HCEC 1CT (cell line): ENCODE measurements at regions not wholly inside any gene's neighbourhood (a gene's known extent, or its start where the extent isn't known, plus 50 kb on each side); places are given as distances from the start of the nearest gene placed in this dataset.
A peak's percentile ranks its signal among the peaks of the same experiment; 100 is the strongest.
"Not testable (repeated sequence)": the region's sequence is repeated elsewhere in the genome, so short reads cannot be mapped to it uniquely, and the experiment has no call there.

Source experiments
- DNase-seq: peaks from one replicate; pipeline ENCODE4 v3.0.0-alpha.2; 2017

DNA sequence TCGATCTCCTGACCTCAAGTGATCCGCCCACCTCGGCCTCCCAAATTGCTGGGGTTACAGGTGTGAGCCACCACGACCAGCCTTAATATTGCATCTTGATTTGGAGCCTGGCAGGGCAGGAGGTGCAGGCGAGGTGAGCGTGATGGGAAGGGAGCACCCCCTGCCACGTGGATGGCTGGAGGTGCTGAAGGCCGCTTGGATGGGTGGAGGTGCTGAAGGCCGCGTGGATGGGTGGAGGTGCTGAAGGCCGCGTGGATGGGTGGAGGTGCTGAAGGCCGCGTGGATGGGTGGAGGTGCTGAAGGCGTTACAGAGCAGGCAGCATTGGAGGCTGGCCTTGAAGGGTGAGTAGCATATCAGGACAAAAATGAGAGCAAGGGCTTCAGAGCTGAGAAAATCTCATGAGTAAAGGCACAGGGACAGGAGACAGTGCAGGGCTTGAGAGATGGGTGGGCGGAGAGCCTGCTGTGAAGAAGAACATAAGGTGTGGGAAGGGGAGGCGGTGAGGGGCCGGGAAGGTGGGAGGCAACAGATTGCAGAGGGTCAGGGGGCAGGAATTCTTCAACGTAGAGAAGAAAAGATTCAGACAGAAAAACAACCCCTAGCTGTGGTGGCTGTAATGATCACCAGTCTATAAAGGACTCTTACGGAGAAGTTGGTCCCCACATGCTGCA lies 101.7 kb upstream of the SEC14L1 start:
- DNase-seq: no peak

DNA sequence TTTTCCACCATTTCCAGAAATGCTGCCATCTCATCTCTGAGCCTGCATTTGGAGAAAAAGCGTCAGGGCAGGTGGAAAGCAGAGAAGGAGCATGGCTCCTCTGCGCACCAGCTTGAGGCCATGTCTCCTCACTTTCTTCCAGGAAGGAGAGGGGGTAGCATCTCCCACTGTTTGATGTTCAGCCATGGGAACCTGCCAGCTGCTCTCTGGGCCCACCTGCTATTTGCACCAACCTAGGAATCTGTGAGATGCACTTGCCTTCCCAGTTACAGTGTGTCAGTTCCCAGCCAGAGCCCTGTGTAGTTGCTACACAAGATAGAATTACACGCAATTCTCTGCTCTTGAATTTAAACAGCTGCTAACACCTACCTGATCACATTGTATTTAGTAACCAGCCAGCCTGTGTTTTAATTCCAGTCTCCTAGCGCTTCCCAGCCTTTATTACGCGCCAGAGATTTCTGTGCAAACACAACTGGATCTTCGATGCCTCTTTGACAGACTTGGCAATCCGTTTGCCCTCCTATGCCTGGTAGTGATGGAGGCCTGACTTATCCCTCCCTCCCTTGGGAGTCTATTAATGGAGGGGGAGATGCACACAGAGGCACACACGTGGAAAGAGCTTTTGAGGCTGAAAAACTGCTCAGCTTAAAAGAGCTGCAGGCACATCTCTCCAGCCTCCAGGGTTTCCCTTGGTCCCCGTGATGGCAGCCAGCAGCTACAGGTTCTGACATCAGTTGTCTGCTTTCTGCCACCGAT lies 98.1 kb upstream of the SEC14L1 start:
- no peak for DNase-seq

DNA sequence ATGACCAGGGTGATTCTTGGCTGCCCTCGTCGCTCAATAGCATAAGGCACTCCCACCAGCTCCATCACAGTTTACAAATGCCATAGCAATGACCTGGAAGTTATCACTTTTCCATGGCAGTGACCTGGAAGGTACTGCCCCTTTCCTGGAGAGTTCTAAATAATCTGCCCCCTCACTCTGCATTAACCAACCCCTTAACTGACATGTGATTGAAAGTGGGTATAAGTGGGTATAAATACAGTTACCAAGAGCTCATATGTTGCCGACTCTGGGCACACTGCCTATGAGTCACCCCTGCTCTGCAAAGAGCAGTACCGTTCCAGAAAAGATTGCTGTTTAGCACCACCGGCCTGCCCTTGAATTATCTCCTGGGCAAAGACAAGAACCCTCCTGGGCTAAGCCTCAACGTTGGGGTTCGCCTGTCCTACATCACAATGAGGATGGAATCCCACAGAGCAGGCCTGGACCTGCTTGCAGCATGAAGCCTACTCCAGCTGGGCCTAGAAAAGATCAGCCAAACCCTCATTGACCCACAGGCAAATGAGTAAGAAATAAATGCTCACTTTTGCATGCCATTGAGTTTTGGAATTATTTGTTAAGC lies 95.2 kb upstream of the SEC14L1 start:
- peak; percentile 35 for DNase-seq

- no peak for DNase-seq
These were observed 91.3 kb upstream of the SEC14L1 start for GRCh38 chr17:77049440-77049839.

GRCh38 chr17:77050901-77051300 lies 89.9 kb upstream of the SEC14L1 start:
- not testable (repeated sequence) for DNase-seq

DNA sequence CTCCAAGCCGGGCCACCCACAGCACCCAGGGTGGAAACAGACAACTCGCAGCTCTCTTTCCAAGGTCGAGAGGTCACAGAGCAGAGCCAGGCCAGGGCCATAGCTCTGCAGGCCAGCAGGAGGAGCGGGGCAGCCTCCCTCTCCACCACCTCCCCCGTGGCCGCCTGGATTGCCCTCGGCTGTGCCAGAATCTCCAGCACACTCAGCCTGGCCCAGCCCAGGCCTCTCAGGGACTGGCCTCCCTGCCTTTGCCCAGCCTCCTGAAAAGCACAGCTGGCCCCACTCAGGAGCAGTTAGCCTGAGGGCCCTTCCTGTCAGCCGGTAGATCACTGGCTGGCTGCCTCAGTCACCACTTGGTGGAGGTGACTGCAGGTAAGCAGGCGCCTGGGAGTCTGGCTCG lies 85.8 kb upstream of the SEC14L1 start:
- DNase-seq: no peak

GRCh38 chr17:77055453-77055852 lies 85.3 kb upstream of the SEC14L1 start:
- DNase-seq: no peak

DNA sequence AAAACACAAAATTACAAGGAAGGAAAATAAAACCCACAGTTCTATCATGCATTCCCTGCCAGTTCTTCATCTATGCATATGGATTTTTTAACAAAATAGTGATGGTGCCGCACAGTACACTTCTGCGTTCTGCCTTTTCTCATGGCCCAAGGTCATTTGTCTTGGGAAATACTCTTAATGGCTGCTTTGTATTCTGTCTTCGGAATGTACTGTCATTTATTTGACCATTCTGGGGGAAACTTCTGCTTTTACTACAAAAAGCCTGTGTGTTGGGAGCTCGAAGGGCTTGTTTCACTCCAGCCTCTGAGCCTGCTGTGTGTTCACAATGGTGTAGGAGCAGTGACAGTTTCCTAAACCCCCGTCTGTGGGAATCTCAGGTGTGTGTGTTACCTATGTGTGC lies 82.8 kb upstream of the SEC14L1 start:
- DNase-seq: no peak

- no peak for DNase-seq
These were observed 79.1 kb upstream of the SEC14L1 start for GRCh38 chr17:77061669-77062068.

GRCh38 chr17:77064598-77064997 lies 76.2 kb upstream of the SEC14L1 start:
- DNase-seq: no peak

- no peak for DNase-seq
These were observed 74.6 kb upstream of the SEC14L1 start for GRCh38 chr17:77066165-77066564.

DNA sequence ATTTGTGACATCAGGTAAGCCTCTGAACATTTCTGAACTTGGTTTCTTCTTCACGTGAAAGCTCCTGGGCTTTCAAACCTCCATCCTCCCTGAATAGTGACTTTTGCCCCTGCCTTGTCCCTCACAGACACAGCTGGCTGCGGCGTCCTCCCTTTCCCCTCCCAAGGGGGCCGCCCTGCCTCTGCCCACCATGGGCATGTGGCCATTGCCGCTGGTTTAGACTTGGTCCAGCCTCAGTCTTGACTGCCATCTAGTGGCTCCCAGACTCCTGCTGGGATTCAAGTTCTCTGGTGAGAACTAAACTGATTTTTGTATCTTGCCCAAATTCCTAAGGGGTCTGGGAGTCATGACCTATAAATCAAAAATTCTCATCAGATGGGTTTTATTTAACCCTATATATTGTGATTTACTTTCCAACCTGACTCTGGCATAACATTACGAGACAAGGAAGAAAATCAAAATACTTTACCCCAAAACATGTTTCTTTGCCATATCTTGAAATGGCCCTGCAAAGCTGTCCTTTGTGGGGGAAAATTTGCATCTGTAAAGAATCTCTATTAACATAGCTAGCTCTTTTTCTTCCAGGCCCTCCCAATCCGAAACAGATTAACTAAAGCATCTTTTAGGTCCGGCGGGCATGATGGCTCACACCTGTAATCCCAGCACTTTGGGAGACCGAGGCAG lies 73.9 kb upstream of the SEC14L1 start:
- peak; percentile 45 for DNase-seq

DNA sequence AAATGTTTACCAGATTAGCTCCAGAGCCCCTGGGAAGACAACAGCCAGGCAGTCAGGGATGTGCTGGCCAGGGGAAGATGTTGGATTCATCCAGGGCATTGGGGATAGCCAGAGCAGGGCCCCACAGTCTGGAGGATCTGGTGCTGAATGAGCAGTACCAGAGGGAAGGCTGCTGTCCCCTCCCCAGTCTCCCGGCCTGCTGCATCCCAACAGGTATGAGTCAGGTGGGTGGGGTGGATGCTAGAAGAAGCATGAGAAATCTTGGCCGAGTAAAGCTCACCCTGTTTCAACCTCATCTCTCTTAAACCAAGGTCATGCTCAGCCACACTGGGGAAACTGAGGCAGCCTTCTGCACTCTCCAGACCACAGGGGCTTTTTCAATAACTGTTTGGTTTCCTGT lies 71.9 kb upstream of the SEC14L1 start:
- DNase-seq: no peak

GRCh38 chr17:77070888-77071279 lies 69.9 kb upstream of the SEC14L1 start:
- DNase-seq: no peak

- no peak for DNase-seq
These were observed 68.8 kb upstream of the SEC14L1 start for GRCh38 chr17:77071925-77072490.

- DNase-seq: no peak
These were observed 68.1 kb upstream of the SEC14L1 start for GRCh38 chr17:77072670-77073069.

DNA sequence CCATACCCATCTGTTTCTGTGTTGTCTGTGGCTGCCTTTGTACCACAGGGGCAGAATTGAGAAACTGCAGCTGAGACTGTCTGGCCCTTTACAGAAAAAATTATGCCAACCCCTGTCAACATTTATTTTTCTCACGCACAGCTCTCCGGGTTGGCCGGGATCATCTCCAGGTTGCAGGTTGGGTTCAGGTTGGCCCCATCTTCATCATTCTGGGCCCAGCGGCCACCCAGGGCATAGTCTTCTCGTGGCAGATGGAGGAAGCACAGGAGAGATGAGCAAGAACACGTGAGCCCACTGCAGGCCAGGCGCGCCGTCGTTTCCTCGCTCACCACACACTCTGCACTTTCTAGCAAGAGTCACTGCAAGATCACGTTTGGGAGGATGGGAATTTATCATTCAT lies 66.1 kb upstream of the SEC14L1 start:
- no peak for DNase-seq

- no peak for DNase-seq
These were observed 64.5 kb upstream of the SEC14L1 start for GRCh38 chr17:77076124-77076830.

- no peak for DNase-seq
These were observed 57.2 kb upstream of the SEC14L1 start for GRCh38 chr17:77083531-77083930.

DNA sequence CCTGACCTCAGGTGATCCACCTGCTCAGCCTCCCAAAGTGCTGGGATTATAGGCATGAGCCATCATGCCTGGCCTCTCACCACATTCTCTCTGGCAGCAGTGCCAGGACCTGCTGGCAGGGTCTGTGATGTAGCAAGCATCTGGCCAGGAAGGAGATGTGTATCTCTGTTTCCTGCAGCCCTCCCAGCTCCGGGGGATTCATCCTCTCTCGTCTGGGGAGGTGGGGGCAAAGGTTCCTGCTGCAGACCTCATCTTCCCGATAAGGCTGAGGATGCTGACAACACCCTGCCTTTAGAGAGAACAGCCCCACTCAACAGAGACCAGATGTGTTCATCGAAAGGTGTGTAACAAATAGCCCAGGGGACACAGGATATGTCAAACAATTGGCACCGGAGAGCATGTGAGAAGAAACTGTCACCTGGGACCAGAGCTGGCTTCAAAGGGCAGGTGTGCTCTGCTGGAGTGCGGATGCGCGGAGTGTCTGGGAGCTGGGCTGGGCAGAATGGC lies 54.8 kb upstream of the SEC14L1 start:
- no peak for DNase-seq

- peak; percentile 75 for DNase-seq
These were observed 54.2 kb upstream of the SEC14L1 start for GRCh38 chr17:77086433-77087010.
